ENCODE measurements at regions not wholly inside any gene's neighbourhood (a gene's known extent, or its start where the extent isn't known, plus 50 kb on each side); places are given as distances from the start of the nearest gene placed in this dataset.

DNA sequence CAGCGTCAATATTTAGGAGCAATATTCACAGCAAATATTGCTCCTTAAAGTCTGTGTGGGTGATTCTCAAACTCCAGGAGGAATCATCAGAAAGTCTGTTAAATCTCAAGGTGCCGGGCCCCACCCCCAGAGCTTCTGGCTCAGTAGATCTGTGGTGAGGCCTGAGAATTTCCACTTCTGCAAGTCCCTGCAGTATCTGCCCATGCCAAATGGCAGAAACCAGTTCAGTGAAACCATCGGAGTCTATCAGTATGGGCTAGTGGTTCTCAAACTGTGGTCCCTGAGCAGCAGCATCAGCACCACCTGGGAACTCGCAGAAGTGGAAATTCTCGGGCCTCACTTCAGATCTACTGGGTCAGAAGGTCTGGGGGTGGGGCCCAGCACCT, 202.9 kb downstream of the SLC4A3 start (continued):
- TF ChIP-seq CEBPZ (IDR thresholded peaks at IDR 0.05; ENCODE audit: borderline replicate concordance, low read depth, low read length) (no peak), GATAD2B (IDR thresholded peaks at IDR 0.05; ENCODE audit: borderline replicate concordance) (no peak), MAX (CRISPR knock-in tag; IDR thresholded peaks at IDR 0.05) (no peak), CBFA2T2 (conservative IDR thresholded peaks at IDR 0.05) (no peak), ZNF583 (CRISPR knock-in tag; IDR thresholded peaks at IDR 0.05) (no peak)
- TF ChIP-seq, protein P1, sequence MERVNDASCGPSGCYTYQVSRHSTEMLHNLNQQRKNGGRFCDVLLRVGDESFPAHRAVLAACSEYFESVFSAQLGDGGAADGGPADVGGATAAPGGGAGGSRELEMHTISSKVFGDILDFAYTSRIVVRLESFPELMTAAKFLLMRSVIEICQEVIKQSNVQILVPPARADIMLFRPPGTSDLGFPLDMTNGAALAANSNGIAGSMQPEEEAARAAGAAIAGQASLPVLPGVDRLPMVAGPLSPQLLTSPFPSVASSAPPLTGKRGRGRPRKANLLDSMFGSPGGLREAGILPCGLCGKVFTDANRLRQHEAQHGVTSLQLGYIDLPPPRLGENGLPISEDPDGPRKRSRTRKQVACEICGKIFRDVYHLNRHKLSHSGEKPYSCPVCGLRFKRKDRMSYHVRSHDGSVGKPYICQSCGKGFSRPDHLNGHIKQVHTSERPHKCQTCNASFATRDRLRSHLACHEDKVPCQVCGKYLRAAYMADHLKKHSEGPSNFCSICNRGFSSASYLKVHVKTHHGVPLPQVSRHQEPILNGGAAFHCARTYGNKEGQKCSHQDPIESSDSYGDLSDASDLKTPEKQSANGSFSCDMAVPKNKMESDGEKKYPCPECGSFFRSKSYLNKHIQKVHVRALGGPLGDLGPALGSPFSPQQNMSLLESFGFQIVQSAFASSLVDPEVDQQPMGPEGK (CRISPR knock-in tag; IDR thresholded peaks at IDR 0.05; ENCODE audit: borderline replicate concordance) = no peak

Data from K562 (cell line).